Stimulated activated CD8-positive, alpha-beta memory T cell treated with anti-CD3 and anti-CD28 coated beads, Interleukin-2, amount 100 ng/mL, for 48 hours (primary cell): ENCODE measurements at regions not wholly inside any gene's neighbourhood (a gene's known extent, or its start where the extent isn't known, plus 50 kb on each side); places are given as distances from the start of the nearest gene placed in this dataset.

Experiments
- DNase-seq, 2 donors: peaks; one replicate each; pipeline ENCODE4 v3.0.0-alpha.2; 2020; ENCODE audit warnings: low read depth in 2 of 2

DNA sequence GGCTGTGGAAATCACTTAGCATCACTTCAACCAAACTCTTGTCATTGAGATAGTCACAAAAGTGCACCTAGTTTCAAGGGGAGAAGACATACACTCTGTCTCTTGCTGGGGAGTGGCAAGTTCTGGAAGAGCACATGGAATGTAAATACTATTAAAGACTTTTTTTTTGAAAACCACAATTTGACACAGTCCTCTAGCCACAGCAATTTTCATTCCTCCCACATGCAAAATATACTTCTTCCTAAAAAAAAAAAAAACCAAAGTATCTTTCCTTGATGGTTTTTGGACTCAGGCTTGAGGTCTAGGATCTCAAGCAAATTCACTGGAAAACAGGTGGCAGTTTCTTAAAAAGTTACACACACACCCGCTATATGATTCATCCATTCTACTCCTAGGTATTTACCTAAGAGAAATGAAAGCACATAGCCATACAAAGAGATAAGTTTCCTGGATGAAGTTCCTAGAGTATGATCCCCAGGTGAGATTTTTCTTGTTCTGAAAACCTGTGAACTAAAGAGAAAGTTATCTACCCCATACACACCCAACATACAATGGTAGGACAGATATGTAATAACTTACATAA lies 295.8 kb downstream of the SP3 start:
- no peak for DNase-seq

DNA sequence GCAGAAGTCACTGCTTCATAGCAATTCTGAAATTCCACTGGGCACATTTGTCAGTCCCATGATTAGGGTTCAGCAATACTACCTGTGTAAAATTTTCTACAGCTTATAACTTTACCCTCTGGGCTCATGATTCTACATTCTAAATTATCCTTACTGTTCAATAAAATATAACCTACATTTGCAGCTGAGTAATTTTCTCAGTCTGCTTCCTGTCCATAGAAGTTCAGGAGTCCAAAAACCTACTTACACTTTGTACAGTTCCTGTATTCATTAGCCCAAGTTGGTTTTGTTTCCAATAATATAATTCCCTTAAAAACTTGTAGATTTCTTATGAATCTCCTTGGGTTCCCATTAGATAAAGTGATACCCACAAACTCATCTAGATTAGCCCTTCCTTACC lies 295.3 kb downstream of the SP3 start:
- DNase-seq = no peak

- DNase-seq = no peak
These were observed 292.4 kb downstream of the SP3 start for GRCh38 chr2:173672573-173673340.

DNA sequence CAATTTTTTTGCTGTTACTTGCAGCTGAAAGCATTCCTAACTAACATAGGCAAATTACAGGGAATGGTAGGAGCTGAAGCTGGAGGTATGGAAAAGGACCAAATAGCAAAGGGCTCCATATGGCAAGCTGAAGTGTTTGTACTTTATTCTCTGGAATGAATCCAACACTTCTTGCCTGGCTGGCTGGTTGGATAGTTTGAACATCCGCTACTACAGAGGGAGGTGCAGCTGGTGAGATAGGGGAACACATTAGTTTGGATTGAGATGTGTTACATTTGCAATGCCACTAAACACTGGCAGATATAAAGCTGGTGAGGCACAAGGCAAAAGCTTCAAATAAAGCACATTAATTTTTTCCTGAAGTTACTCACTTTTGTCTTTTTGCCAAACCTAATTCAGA lies 291.5 kb downstream of the SP3 start:
- no peak for DNase-seq

GRCh38 chr2:173676647-173677046 lies 288.5 kb downstream of the SP3 start:
- DNase-seq = no peak

DNA sequence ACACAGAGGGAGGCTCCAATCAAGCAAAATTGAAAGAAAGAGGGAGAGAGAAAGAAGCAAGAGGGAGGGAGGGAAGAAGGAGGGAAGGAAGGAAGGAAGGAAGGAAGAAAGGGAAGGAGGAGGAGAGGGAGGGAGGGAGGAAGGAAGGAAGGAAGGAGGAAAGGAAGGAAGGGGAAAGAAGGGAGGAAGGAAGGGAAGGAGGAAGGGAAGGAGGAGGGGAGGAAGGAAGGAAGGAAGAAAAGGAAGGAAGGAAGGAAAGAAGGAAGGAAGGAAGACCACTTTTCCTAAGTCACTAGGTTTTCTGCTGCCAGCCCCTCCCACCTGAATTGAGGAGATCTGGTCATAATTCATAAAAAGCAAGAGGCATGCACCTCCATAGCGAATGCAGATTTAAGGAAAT lies 287.0 kb downstream of the SP3 start:
- no peak for DNase-seq

- DNase-seq = no peak
These were observed 284.6 kb downstream of the SP3 start for GRCh38 chr2:173680574-173680973.

- DNase-seq = no peak
These were observed 283.1 kb downstream of the SP3 start for GRCh38 chr2:173681881-173682650.

DNA sequence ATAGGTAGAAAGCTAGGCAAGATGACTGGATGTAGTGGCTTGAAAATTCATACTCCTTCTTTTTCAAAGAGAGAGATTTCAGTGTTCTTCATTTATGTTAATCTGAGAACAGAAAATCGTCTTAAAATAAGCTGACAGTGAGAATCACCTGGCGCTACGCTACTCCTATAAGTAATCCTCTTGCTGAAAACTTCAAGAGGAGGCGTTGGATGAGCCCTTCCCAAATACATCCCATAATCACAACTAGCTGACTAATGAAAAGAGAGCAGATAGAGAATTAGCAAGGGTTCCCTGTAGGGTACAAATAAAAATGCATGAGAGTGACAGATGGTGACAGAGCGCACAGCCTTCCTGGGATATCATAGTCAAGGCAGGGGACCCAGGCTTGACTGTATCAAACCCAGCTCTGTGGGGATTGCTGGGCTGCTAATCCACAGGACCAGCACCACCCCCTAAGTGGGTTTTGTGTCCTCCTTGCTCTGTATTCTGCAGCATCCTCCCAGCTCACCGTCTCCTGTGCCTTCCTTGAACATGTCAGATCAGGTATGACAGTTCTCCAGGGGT lies 280.2 kb downstream of the SP3 start:
- no peak for DNase-seq

DNA sequence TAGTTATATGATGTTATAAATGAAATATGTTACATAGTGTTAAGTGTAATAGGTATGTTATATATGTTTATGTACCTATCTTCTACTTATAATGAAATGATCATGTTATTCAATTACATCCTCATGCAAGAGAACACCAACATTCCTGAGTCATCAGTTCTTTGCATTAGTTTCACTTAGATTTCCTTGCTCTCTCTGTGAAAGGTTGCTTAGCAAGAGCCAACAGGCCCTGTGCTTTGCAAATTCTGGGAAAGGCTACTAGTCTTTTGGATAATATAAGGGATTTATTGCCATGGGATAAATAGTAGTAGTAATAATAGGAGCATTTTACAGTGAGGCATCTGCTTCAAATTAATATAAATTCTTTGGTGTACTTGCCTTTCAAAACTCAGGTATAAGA lies 274.8 kb downstream of the SP3 start:
- no peak for DNase-seq

DNA sequence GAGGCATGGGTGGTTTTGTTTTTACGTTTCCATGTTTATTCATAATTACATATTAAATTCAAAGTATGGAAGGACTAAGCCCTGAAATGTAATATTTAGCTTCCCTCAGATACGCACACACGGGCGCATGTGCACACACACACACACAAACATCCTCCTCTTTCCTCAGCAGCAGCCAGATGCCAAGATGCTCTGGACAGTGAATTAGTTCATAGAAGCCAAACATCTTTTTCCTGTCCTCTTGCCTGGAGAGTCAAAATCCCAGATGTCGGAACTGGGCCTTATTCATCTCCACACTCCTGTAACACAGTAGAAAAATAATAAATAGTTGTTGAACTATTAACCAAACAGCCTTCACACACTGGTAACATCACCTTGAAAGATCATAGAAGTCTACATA lies 273.1 kb downstream of the SP3 start:
- no peak for DNase-seq

GRCh38 chr2:173693044-173693589 lies 272.1 kb downstream of the SP3 start:
- no peak for DNase-seq

- no peak for DNase-seq
These were observed 268.9 kb downstream of the SP3 start for GRCh38 chr2:173696274-173696673.

- DNase-seq = no peak
These were observed 267.2 kb downstream of the SP3 start for GRCh38 chr2:173697929-173698328.

DNA sequence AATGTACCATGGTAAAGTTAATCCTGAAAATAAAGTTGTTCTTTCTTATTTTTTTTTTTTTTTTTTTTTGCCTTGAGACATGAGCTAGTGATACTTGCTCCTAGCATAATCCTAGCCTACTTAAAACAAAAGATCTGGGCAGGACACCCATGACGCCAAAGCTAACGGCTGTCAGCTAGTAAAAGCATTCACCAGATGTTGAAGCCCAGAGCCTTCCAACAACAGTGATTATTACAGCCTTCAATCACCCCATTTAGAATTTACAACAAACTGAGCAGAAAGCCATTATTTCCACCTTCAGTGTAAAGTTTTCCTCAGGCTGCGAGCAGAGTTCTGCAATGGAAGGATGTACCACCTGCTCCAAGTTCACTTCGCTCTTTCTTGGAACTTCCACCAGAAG lies 259.5 kb downstream of the SP3 start:
- no peak for DNase-seq

- DNase-seq = no peak
These were observed 258.2 kb downstream of the SP3 start for GRCh38 chr2:173706936-173707335.

DNA sequence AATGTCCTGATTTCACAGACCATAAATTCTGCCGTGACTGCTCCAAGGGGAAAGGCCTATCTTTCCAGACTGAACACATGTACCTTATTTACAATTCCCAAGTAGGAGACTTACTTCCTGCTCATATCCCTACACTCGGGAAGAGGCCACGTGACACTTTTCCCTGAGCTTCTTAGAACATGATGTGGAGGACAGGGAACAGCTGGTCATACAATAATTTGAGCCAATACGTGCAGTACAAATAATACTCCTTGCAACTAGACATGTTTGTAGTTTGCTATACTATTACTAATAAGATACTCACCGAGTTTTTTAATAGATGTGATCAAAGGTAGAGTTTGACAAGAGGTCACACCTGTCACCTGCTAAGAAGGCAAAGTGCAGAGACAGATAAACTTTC lies 256.4 kb downstream of the SP3 start:
- no peak for DNase-seq

DNA sequence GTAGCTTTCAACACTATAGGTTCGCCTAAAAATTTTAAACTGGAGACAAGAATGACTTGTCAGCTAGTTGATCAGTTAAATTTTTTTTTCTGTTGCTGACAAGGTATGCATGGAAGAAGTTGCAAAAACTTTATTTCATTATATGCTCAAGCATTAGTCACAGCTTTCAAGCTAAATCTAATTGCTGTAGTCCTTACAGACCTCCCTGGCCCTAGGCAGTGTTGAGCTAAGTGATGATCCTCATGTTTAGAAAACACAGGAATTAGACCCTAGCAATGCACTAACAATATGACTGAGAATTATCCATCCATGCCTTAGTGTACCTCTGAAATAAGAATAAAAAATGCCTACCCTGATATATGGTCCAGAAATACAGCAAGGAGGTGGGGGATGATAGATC lies 253.4 kb downstream of the SP3 start:
- no peak for DNase-seq

DNA sequence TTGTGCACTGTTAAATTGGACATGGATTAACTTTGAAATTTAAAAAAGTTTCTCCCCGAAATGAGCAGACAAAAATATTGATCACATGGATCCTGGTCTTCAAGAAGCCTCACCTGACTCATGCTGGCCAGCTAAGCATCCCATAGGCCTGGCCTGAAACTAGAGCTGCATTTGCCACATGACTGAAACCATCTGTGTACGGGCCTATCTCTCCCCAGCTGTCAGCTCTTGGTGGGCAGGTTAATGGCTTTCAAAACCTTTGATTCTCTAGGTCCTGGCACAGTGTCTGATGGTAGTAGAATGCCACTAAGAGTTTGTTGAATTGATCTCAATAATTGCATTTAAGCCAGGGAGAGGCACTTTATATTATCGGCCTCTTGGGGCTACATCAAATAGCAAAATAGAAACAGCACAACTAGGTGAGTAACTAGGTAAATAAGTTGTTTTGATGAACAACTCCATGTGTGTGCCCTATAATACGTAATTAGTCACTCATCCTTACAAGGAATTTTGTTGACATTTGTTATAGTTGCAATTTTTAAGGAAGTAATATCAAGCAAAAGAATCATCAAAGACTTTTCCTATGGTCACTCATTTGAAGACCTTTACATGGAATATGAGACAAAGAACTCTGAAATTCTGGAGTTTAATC lies 251.1 kb downstream of the SP3 start:
- no peak for DNase-seq

GRCh38 chr2:173715441-173715840 lies 249.7 kb downstream of the SP3 start:
- no peak for DNase-seq

- DNase-seq = no peak
These were observed 248.6 kb downstream of the SP3 start for GRCh38 chr2:173716458-173717052.
